C4-2B (cell line): ENCODE measurements at regions not wholly inside any gene's neighbourhood (a gene's known extent, or its start where the extent isn't known, plus 50 kb on each side); places are given as distances from the start of the nearest gene placed in this dataset.

Source experiments
- ZFX ChIP-seq: fragments of 450-650 bp; IDR thresholded peaks from 2 replicates; pipeline ENCODE4 v1.6.1; 2017
- TF ChIP-seq, protein P1 (sequence below): fragments of 450-650 bp; conservative IDR thresholded peaks from 2 replicates; pipeline ENCODE4 v1.5.1; 2017; ENCODE audit warnings: mild to moderate bottlenecking

GRCh38 chr9:118522093-118523028 is 818.2 kb downstream of the TLR4 start:
- TF ChIP-seq, protein P1, sequence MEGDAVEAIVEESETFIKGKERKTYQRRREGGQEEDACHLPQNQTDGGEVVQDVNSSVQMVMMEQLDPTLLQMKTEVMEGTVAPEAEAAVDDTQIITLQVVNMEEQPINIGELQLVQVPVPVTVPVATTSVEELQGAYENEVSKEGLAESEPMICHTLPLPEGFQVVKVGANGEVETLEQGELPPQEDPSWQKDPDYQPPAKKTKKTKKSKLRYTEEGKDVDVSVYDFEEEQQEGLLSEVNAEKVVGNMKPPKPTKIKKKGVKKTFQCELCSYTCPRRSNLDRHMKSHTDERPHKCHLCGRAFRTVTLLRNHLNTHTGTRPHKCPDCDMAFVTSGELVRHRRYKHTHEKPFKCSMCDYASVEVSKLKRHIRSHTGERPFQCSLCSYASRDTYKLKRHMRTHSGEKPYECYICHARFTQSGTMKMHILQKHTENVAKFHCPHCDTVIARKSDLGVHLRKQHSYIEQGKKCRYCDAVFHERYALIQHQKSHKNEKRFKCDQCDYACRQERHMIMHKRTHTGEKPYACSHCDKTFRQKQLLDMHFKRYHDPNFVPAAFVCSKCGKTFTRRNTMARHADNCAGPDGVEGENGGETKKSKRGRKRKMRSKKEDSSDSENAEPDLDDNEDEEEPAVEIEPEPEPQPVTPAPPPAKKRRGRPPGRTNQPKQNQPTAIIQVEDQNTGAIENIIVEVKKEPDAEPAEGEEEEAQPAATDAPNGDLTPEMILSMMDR, result peak; percentile 82
- TF ChIP-seq ZFX, result no peak
